Peyer's patch (tissue), 4 donors: ENCODE measurements at regions not wholly inside any gene's neighbourhood (a gene's known extent, or its start where the extent isn't known, plus 50 kb on each side); places are given as distances from the start of the nearest gene placed in this dataset.

Experiments
- CTCF ChIP-seq, 6 experiments: fragments of 450-650 bp in 4 of 6; fragments of 200-600 bp in 2 of 6; sonication (generic) in 1 of 6; IDR thresholded peaks; one replicate each; pipeline ENCODE4 v1.5.1; 2017 to 2019; ENCODE audit warnings: antibody characterized with exemption in 6 of 6, mild to moderate bottlenecking in 3 of 6, moderate library complexity in 1 of 6
- POLR2A ChIP-seq, 2 donors: fragments of 450-650 bp; IDR thresholded peaks; one replicate each; pipeline ENCODE4 v1.5.1; 2017; ENCODE audit warnings: antibody characterized with exemption in 2 of 2, mild to moderate bottlenecking in 2 of 2, moderate library complexity in 2 of 2

DNA sequence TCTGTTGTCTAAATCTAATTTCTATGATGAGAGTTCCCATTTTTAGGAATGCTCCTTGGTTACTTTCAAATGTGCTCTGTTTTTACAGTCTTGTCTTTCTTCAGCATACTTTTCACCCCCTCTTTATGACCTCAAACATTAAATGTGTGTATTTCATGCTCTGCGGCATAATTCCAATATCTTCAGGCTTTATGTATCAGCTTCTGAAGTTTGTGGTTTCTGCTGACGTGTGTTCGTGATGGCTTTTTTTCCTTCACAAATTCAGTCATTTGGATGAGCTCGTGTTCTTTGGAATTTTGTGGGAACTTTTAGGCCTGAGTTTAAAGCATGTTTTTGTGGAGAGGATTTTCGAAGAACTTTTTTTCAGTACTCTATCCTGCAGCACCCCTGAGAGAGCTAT is 97.7 kb upstream of the CHRNA7 start:
- TF ChIP-seq CTCF (IDR thresholded peaks at IDR 0.05): no peak
- no peak for TF ChIP-seq POLR2A (IDR thresholded peaks at IDR 0.05)
